NCI-H748 (cell line): ENCODE measurements at regions not wholly inside any gene's neighbourhood (a gene's known extent, or its start where the extent isn't known, plus 50 kb on each side); places are given as distances from the start of the nearest gene placed in this dataset.
A peak's percentile ranks its signal among the peaks of the same experiment; 100 is the strongest.

ENCODE experiments used
- DNase-seq: peaks from one replicate; lab custom pipeline; 2025; ENCODE audit not compliant: unreplicated experiment; lab: John Stamatoyannopoulos, UW

- DNase-seq, result no peak
These were observed 1143.8 kb downstream of the MAT2B start for GRCh38 chr5:164649266-164649665.

GRCh38 chr5:164650427-164650826 is 1145.0 kb downstream of the MAT2B start:
- DNase-seq, result no peak

- no peak for DNase-seq
These were observed 1146.3 kb downstream of the MAT2B start for GRCh38 chr5:164651546-164652275.

GRCh38 chr5:164652276-164652660 is 1146.8 kb downstream of the MAT2B start:
- DNase-seq, result no peak

- DNase-seq, result no peak
These were observed 1158.0 kb downstream of the MAT2B start for GRCh38 chr5:164663198-164663989.

- no peak for DNase-seq
These were observed 1166.2 kb downstream of the MAT2B start for GRCh38 chr5:164671640-164672039.

GRCh38 chr5:164672205-164672604 is 1166.8 kb downstream of the MAT2B start:
- no peak for DNase-seq

- DNase-seq, result no peak
These were observed 1167.7 kb downstream of the MAT2B start for GRCh38 chr5:164672931-164673694.

- DNase-seq, result no peak
These were observed 1174.0 kb downstream of the MAT2B start for GRCh38 chr5:164679461-164679860.

GRCh38 chr5:164680216-164680615 is 1174.8 kb downstream of the MAT2B start:
- DNase-seq, result no peak

GRCh38 chr5:164680812-164681520 is 1175.5 kb downstream of the MAT2B start:
- no peak for DNase-seq

GRCh38 chr5:164687391-164687790 is 1182.0 kb downstream of the MAT2B start:
- DNase-seq, result no peak

- peak; percentile 6 for DNase-seq
These were observed 1183.0 kb downstream of the MAT2B start for GRCh38 chr5:164688437-164688836.

- DNase-seq, result no peak
These were observed 1203.4 kb downstream of the MAT2B start for GRCh38 chr5:164708831-164709230.

GRCh38 chr5:164713682-164714081 is 1208.3 kb downstream of the MAT2B start:
- no peak for DNase-seq

- no peak for DNase-seq
These were observed 1215.7 kb downstream of the MAT2B start for GRCh38 chr5:164721116-164721515.

- no peak for DNase-seq
These were observed 1216.2 kb downstream of the MAT2B start for GRCh38 chr5:164721656-164722055.

- DNase-seq, result no peak
These were observed 1217.3 kb downstream of the MAT2B start for GRCh38 chr5:164722702-164723101.

GRCh38 chr5:164727012-164727411 is 1221.6 kb downstream of the MAT2B start:
- DNase-seq, result no peak

- DNase-seq, result no peak
These were observed 1223.3 kb downstream of the MAT2B start for GRCh38 chr5:164728733-164729132.

GRCh38 chr5:164735334-164735733 is 1229.9 kb downstream of the MAT2B start:
- DNase-seq, result no peak
